ENCODE measurements at regions not wholly inside any gene's neighbourhood (a gene's known extent, or its start where the extent isn't known, plus 50 kb on each side); places are given as distances from the start of the nearest gene placed in this dataset.

DNA sequence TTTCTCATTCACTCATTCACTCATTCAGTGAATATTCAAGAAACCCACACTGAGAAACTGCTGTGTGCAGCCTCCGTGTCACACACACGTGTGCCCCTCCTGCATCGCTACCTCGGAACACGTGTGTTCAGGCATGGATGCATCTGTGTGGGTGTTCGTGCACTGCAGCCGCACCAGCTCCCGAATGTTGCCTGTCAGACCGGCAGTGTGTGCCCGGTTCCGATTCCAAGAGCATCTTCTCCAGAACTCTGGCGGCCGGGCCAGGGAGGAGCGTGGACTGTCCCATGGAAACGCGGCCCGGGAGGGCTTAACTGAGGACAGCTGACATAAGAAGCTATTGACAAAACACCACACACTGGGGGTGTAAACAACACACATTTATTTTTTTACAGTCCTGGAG lies 216.0 kb downstream of the DLL1 start:
- Histone ChIP-seq H3K36me3 (no peaks in the 10 kb centered on the region), H3K27me3 (no peaks in the 10 kb centered on the region), H3K4me3 (no peak overlapping the region), H3K4me1 (ENCODE audit: low read depth) (no peaks in the 10 kb centered on the region), H3K27ac (no peak overlapping the region), H3K9me3 (ENCODE audit: low read depth) (no peaks in the 10 kb centered on the region)
- TF ChIP-seq, protein P1, sequence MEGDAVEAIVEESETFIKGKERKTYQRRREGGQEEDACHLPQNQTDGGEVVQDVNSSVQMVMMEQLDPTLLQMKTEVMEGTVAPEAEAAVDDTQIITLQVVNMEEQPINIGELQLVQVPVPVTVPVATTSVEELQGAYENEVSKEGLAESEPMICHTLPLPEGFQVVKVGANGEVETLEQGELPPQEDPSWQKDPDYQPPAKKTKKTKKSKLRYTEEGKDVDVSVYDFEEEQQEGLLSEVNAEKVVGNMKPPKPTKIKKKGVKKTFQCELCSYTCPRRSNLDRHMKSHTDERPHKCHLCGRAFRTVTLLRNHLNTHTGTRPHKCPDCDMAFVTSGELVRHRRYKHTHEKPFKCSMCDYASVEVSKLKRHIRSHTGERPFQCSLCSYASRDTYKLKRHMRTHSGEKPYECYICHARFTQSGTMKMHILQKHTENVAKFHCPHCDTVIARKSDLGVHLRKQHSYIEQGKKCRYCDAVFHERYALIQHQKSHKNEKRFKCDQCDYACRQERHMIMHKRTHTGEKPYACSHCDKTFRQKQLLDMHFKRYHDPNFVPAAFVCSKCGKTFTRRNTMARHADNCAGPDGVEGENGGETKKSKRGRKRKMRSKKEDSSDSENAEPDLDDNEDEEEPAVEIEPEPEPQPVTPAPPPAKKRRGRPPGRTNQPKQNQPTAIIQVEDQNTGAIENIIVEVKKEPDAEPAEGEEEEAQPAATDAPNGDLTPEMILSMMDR (IDR thresholded peaks at IDR 0.05; ENCODE audit: low read depth, low read length), result no peak
- DNase-seq (ENCODE audit: low read depth in 1 of 2, low spot score in 1 of 2), result no peak

GRCh38 chr6:170074435-170074834 lies 216.4 kb downstream of the DLL1 start:
- no peak for DNase-seq (ENCODE audit: low read depth in 1 of 2, low spot score in 1 of 2)
- H3K4me3 ChIP-seq, result no peak overlapping the region
- no peaks in the 10 kb centered on the region for H3K36me3 ChIP-seq
- H3K27ac ChIP-seq, result no peak overlapping the region
- TF ChIP-seq, protein P1 (IDR thresholded peaks at IDR 0.05; ENCODE audit: low read depth, low read length), result no peak
- no peaks in the 10 kb centered on the region for H3K9me3 ChIP-seq (ENCODE audit: low read depth)
- H3K27me3 ChIP-seq, result no peaks in the 10 kb centered on the region
- H3K4me1 ChIP-seq (ENCODE audit: low read depth), result no peaks in the 10 kb centered on the region

GRCh38 chr6:170073846-170074245 lies 217.0 kb downstream of the DLL1 start:
- Histone ChIP-seq H3K4me3 (no peak overlapping the region), H3K27ac (no peak overlapping the region), H3K9me3 (ENCODE audit: low read depth) (no peaks in the 10 kb centered on the region), H3K36me3 (no peaks in the 10 kb centered on the region), H3K27me3 (no peaks in the 10 kb centered on the region), H3K4me1 (ENCODE audit: low read depth) (no peaks in the 10 kb centered on the region)
- TF ChIP-seq, protein P1 (IDR thresholded peaks at IDR 0.05; ENCODE audit: low read depth, low read length), result no peak
- DNase-seq (ENCODE audit: low read depth in 1 of 2, low spot score in 1 of 2), result no peak

- Histone ChIP-seq H3K27me3 (no peaks in the 10 kb centered on the region), H3K9me3 (ENCODE audit: low read depth) (no peaks in the 10 kb centered on the region), H3K4me3 (no peak overlapping the region), H3K27ac (no peak overlapping the region), H3K36me3 (no peaks in the 10 kb centered on the region), H3K4me1 (ENCODE audit: low read depth) (no peaks in the 10 kb centered on the region)
- no peak for DNase-seq (ENCODE audit: low read depth in 1 of 2, low spot score in 1 of 2)
- TF ChIP-seq, protein P1 (IDR thresholded peaks at IDR 0.05; ENCODE audit: low read depth, low read length), result no peak
These were observed 218.6 kb downstream of the DLL1 start for GRCh38 chr6:170072246-170072645.

- Histone ChIP-seq H3K36me3 (no peaks in the 10 kb centered on the region), H3K27me3 (no peaks in the 10 kb centered on the region), H3K27ac (no peak overlapping the region), H3K9me3 (ENCODE audit: low read depth) (no peaks in the 10 kb centered on the region), H3K4me1 (ENCODE audit: low read depth) (no peaks in the 10 kb centered on the region), H3K4me3 (no peak overlapping the region)
- DNase-seq (ENCODE audit: low read depth in 1 of 2, low spot score in 1 of 2), result no peak
- TF ChIP-seq, protein P1 (IDR thresholded peaks at IDR 0.05; ENCODE audit: low read depth, low read length), result no peak
These were observed 221.3 kb downstream of the DLL1 start for GRCh38 chr6:170069611-170070010.

DNA sequence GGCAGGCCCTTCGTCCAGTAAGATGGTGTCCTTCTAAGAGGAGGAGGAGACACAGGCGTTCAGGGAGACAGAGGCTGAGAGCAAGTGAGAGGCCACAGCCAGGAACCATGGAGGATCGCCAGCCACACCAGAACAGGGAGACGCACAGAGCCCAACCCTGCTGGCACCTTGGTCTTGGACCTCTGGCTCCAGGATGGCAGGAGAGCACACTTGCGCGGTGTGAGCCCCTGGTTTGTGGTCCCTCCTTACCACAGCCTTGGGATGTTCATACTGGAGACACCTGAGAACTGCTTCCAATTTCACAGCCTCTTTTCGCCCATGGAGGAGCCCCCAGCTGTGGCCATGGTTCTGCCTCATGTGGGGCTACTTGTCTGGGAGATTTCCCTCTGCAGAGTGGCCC lies 222.4 kb downstream of the DLL1 start:
- Histone ChIP-seq H3K9me3 (ENCODE audit: low read depth) (no peaks in the 10 kb centered on the region), H3K4me1 (ENCODE audit: low read depth) (no peaks in the 10 kb centered on the region), H3K4me3 (no peak overlapping the region), H3K27me3 (no peaks in the 10 kb centered on the region), H3K36me3 (no peaks in the 10 kb centered on the region), H3K27ac (no peak overlapping the region)
- TF ChIP-seq, protein P1 (IDR thresholded peaks at IDR 0.05; ENCODE audit: low read depth, low read length), result no peak
- DNase-seq (ENCODE audit: low read depth in 1 of 2, low spot score in 1 of 2), result no peak
